HG03064 (cell line): ENCODE measurements at regions not wholly inside any gene's neighbourhood (a gene's known extent, or its start where the extent isn't known, plus 50 kb on each side); places are given as distances from the start of the nearest gene placed in this dataset.
"Not testable (repeated sequence)": the region's sequence is repeated elsewhere in the genome, so short reads cannot be mapped to it uniquely, and the experiment has no call there.

ENCODE experiments used
- ATAC-seq: cut with Tn5 transposase; IDR thresholded peaks from one replicate; pipeline ENCODE4 v1.9.1; 2021; ENCODE audit warnings: low read depth; ENCODE audit not compliant: unreplicated experiment

GRCh38 chr9:15047028-15047551, 136.9 kb upstream of the FREM1 start:
- ATAC-seq, result no peak

- no peak for ATAC-seq
Measured at GRCh38 chr9:15033316-15033715, 123.1 kb upstream of the FREM1 start.

- ATAC-seq, result no peak
Measured at GRCh38 chr9:15032860-15033259, 122.6 kb upstream of the FREM1 start.

GRCh38 chr9:15021146-15021545, 110.9 kb upstream of the FREM1 start:
- no peak for ATAC-seq

GRCh38 chr9:15018096-15018637, 107.9 kb upstream of the FREM1 start:
- ATAC-seq, result no peak

- ATAC-seq, result no peak
Measured at GRCh38 chr9:15010581-15010980, 100.4 kb upstream of the FREM1 start.

- ATAC-seq, result no peak
Measured at GRCh38 chr9:15007698-15008097, 97.5 kb upstream of the FREM1 start.

GRCh38 chr9:14994738-14995137, 84.5 kb upstream of the FREM1 start:
- ATAC-seq, result no peak

- no peak for ATAC-seq
Measured at GRCh38 chr9:14993901-14994554, 83.8 kb upstream of the FREM1 start.

GRCh38 chr9:14993061-14993800, 83.0 kb upstream of the FREM1 start:
- no peak for ATAC-seq

- ATAC-seq, result no peak
Measured at GRCh38 chr9:14992516-14992915, 82.3 kb upstream of the FREM1 start.

- no peak for ATAC-seq
Measured at GRCh38 chr9:14992081-14992480, 81.9 kb upstream of the FREM1 start.

GRCh38 chr9:14990647-14991046, 80.4 kb upstream of the FREM1 start:
- not testable (repeated sequence) for ATAC-seq

GRCh38 chr9:14989811-14990210, 79.6 kb upstream of the FREM1 start:
- no peak for ATAC-seq

GRCh38 chr9:14989336-14989735, 79.1 kb upstream of the FREM1 start:
- not testable (repeated sequence) for ATAC-seq

GRCh38 chr9:14987858-14988257, 77.6 kb upstream of the FREM1 start:
- ATAC-seq, result no peak

- ATAC-seq, result no peak
Measured at GRCh38 chr9:14985419-14985818, 75.2 kb upstream of the FREM1 start.

- no peak for ATAC-seq
Measured at GRCh38 chr9:14983599-14983998, 73.4 kb upstream of the FREM1 start.

GRCh38 chr9:14981291-14981950, 71.2 kb upstream of the FREM1 start:
- ATAC-seq, result no peak

- ATAC-seq, result no peak
Measured at GRCh38 chr9:14978022-14979000, 68.1 kb upstream of the FREM1 start.
